ENCODE measurements at regions not wholly inside any gene's neighbourhood (a gene's known extent, or its start where the extent isn't known, plus 50 kb on each side); places are given as distances from the start of the nearest gene placed in this dataset.

DNA sequence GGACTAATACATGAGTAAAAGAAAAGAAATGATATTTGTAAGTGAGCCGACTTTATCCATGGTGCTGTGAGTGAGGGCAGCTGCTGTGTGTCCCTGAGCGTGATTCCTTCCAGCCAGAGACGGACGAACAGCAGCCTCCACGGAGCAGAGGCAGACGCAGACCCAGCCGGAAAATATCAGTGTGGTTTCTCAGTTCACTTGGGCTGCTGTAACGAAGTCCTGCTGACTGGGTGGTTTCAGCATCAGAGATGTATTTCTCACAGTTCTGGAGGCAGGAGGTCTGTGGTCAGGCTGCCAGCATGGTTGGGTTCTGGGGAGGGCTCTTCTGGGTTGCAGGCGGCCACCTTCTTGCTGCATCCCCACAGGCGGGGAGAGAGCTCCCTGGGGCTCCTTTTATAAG, 375.6 kb downstream of the GLRX3 start:
- TF ChIP-seq, protein P1, sequence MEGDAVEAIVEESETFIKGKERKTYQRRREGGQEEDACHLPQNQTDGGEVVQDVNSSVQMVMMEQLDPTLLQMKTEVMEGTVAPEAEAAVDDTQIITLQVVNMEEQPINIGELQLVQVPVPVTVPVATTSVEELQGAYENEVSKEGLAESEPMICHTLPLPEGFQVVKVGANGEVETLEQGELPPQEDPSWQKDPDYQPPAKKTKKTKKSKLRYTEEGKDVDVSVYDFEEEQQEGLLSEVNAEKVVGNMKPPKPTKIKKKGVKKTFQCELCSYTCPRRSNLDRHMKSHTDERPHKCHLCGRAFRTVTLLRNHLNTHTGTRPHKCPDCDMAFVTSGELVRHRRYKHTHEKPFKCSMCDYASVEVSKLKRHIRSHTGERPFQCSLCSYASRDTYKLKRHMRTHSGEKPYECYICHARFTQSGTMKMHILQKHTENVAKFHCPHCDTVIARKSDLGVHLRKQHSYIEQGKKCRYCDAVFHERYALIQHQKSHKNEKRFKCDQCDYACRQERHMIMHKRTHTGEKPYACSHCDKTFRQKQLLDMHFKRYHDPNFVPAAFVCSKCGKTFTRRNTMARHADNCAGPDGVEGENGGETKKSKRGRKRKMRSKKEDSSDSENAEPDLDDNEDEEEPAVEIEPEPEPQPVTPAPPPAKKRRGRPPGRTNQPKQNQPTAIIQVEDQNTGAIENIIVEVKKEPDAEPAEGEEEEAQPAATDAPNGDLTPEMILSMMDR (IDR thresholded peaks at IDR 0.05) = no peak
- TF ChIP-seq RCOR1 (IDR thresholded peaks at IDR 0.05; ENCODE audit: low read depth, low read length) = no peak
- no peak for TF ChIP-seq POLR2A (IDR thresholded peaks at IDR 0.05; ENCODE audit: low read length)
- no peak for TF ChIP-seq HOXB13 (CRISPR knock-in tag; IDR thresholded peaks at IDR 0.05; ENCODE audit: low read depth)
- TF ChIP-seq ZC3H11A (IDR thresholded peaks at IDR 0.05) = no peak
- TF ChIP-seq USF2 (IDR thresholded peaks at IDR 0.05) = no peak
- TF ChIP-seq, protein P2, sequence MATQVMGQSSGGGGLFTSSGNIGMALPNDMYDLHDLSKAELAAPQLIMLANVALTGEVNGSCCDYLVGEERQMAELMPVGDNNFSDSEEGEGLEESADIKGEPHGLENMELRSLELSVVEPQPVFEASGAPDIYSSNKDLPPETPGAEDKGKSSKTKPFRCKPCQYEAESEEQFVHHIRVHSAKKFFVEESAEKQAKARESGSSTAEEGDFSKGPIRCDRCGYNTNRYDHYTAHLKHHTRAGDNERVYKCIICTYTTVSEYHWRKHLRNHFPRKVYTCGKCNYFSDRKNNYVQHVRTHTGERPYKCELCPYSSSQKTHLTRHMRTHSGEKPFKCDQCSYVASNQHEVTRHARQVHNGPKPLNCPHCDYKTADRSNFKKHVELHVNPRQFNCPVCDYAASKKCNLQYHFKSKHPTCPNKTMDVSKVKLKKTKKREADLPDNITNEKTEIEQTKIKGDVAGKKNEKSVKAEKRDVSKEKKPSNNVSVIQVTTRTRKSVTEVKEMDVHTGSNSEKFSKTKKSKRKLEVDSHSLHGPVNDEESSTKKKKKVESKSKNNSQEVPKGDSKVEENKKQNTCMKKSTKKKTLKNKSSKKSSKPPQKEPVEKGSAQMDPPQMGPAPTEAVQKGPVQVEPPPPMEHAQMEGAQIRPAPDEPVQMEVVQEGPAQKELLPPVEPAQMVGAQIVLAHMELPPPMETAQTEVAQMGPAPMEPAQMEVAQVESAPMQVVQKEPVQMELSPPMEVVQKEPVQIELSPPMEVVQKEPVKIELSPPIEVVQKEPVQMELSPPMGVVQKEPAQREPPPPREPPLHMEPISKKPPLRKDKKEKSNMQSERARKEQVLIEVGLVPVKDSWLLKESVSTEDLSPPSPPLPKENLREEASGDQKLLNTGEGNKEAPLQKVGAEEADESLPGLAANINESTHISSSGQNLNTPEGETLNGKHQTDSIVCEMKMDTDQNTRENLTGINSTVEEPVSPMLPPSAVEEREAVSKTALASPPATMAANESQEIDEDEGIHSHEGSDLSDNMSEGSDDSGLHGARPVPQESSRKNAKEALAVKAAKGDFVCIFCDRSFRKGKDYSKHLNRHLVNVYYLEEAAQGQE (IDR thresholded peaks at IDR 0.05) = no peak
- TF ChIP-seq BHLHE40 (IDR thresholded peaks at IDR 0.05; ENCODE audit: low read depth, low read length) = no peak
- TF ChIP-seq ELK1 (IDR thresholded peaks at IDR 0.05; ENCODE audit: low read depth, low read length) = no peak
- no peak for TF ChIP-seq MYC (IDR thresholded peaks at IDR 0.05; ENCODE audit: borderline replicate concordance, low read length)
- no peak for TF ChIP-seq HEYL (CRISPR knock-in tag; IDR thresholded peaks at IDR 0.05)

Measured in A549 (cell line).